ENCODE measurements at regions not wholly inside any gene's neighbourhood (a gene's known extent, or its start where the extent isn't known, plus 50 kb on each side); places are given as distances from the start of the nearest gene placed in this dataset.
A peak's percentile ranks its signal among the peaks of the same experiment; 100 is the strongest.

DNA sequence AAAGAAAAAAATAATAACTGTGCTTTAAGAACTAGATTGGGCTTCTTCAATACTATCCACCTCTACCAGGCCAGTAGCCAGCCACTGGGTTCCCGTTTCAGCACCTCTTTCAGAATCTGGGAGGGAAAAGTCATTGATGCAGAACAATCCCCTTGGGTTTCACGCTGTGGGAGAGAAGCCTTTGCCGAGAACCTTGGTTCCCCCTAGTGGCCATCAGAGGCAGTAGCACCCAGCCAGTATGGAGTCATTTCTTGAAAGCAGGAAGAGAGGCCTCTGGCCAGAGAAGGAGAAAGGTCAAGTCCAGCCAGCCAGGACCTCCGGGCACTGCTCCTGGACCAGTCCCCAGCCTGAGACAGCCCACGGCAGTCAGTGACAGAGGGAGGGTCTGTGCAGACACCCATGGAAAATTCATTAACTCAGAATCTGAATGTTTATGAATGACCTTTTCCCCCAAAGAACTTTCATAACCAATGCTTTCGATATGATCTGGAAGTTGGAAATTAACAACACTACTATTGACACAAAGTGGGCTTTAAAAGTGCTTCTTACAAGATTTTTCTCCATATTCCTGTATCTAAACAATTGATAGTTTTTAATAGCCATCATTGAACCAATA lies 51.2 kb upstream of the CDH5 start:
- DNase-seq (ENCODE audit: missing footprints) (no peak), ATAC-seq (peak; percentile 85)
- intact Hi-C loops (cut with DNase I) = loop anchor here (5.0 kb wide), 1 partner anchor 38 kb away; no protein-coding TSS in a partner anchor

DNA sequence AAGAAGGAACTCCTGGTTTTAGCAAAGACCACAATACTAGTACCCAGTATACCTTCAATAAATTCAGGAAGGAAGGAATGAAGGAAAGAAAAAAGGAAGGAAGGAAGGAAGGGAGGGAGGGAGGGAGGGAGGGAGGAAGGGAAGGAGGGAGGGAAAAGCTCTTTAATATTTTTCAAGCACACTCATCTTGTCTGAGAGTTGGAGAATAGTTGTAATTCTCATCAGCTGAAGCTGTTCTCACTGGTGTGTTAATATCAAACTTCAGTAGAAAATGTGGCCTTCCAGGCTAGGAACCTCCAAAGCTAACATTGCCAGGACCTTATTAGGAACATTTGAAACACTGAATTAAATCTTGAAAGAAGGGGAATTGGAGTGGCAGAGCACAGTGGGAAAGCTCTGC lies 55.2 kb upstream of the CDH5 start:
- ATAC-seq (no peak), DNase-seq (ENCODE audit: missing footprints) (no peak)
- intact Hi-C loops (cut with DNase I) = no loop called here

GRCh38 chr16:66309215-66309807 lies 57.2 kb upstream of the CDH5 start:
- ATAC-seq = no peak
- intact Hi-C loops (cut with DNase I) = no loop called here
- no peak for DNase-seq (ENCODE audit: missing footprints)

- no peak for DNase-seq (ENCODE audit: missing footprints)
- intact Hi-C loops (cut with DNase I) = no loop called here
- ATAC-seq = no peak
Measured at GRCh38 chr16:66308096-66308495, 58.4 kb upstream of the CDH5 start.

DNA sequence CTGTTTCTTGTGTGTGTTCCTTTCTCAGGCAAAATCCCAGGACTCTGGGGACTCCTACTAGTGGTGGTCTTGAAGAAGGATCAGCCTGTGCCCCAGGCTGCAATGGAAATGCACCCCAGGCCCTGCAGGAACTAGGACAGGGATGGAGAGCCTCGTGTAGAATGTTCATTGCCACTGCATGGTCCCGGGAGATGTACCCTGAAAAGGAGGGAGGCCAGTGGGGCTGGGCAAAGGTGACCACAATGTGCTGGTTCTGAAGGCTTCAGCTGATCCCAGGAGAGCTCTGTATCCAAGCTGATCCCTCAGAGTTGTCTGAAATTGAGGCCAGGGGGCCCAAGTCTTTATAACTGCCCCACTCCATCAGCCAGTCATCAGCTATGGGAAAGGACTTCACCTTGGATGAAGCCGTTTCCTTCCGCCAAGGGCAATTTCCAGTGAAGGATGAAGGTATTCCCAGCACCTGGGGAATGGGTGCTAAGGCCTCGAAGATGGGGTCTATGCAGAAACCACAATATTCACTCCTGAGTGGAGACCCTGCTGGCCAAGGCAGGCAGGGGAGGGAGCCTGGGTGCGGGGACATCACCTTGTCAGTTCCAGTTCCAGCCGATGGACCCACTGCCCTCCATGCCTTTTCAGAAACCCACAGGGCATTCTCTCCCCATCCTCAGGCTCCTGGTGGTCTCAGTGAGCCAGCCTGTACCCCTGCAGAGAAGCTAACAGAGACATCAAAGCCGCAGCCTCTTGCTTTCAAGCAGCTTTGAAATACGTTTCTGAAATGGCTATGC lies 59.9 kb upstream of the CDH5 start:
- DNase-seq (ENCODE audit: missing footprints) = no peak
- no peak for ATAC-seq
- intact Hi-C loops (cut with DNase I) = no loop called here

DNA sequence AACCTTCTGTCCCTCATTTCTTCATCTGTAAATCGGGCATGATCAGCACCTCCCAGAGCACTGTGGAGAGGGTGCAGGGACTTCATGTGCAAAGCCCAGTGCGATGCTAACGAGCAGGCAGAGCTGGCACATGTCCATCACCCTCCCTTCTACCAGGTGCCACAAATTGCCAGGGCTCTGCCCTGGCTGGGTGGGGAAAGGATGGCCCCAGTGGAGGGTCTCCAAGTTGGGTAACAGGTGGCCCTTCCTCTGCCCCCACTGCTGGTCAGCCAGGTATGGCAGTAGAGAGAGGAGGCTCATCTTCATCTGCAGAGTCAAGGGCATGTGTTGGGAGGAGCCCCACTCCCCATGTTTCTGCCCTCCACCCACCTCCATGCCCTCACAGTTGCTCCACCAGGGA lies 61.5 kb upstream of the CDH5 start:
- intact Hi-C loops (cut with DNase I) = no loop called here
- DNase-seq (ENCODE audit: missing footprints) (no peak), ATAC-seq (no peak)

DNA sequence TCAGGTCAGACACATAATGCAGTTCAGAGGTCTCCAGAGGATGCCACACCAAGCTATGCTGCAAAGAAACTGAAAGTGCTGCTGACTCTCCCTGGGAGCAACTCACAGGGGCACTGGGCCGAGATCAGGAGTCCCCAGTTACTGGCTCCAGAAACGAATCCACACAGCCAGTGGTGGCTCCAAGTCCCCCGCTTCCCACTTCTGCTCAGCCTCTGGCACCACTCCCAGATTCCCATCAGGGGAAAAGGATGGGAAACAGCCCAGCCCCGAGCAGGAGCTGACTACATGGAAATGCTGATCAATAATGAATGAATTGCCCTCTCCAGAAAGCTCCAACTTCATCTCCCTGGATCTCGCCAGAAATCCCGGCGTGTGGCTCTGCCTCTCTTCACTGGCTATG lies 62.3 kb upstream of the CDH5 start:
- intact Hi-C loops (cut with DNase I) = no loop called here
- no peak for ATAC-seq

GRCh38 chr16:66300501-66300900 lies 66.0 kb upstream of the CDH5 start:
- intact Hi-C loops (cut with DNase I) = no loop called here
- DNase-seq (ENCODE audit: missing footprints) = no peak

More for the DNA sequence above, 62.3 kb upstream of the CDH5 start:
- no peak for DNase-seq (ENCODE audit: missing footprints)

DNA sequence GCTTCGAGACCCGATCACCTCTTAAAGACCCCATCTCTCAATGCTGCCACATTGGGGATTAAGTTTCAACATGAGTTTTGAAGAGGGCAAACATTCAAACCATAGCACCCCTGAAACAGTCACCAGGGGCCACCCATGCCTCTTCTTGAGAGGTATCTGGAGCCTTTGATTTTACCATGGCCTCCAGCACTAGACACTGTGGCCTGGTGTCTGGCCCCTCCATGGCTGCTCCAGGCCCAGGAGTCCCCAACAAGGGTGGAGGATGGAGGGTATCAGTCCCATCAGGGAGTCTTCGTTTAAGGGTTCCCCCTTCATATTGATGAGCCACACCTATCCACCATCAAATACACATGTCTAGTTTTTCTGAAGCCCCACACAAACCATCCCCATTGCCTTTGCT lies 66.5 kb upstream of the CDH5 start:
- DNase-seq (ENCODE audit: missing footprints) (no peak), ATAC-seq (no peak)
- intact Hi-C loops (cut with DNase I) = no loop called here

More at GRCh38 chr16:66300501-66300900, 66.0 kb upstream of the CDH5 start:
- ATAC-seq = no peak

- no peak for ATAC-seq
- intact Hi-C loops (cut with DNase I) = no loop called here
- no peak for DNase-seq (ENCODE audit: missing footprints)
Measured at GRCh38 chr16:66299349-66299748, 67.1 kb upstream of the CDH5 start.

- intact Hi-C loops (cut with DNase I) = no loop called here
- ATAC-seq (no peak), DNase-seq (ENCODE audit: missing footprints) (no peak)
Measured at GRCh38 chr16:66298571-66299120, 67.8 kb upstream of the CDH5 start.

DNA sequence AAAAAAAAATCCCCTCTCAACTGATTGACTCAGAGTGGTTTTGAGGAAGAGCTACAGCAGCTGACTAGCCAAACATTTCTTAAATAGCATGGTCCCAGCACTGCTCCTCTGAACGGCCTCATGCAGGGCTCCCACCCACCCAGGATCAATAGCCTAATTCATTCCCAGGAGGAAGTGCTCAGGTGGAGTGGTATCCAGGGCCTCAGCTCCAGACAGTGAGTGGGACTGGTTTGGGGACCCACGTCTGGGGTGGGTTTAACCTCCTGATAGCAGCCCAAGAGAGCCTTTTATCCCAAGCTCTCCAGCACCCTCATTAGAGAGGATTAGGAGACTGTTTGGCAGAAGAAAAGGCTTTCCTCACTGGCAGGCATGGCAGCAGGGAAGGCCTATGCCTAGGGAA lies 68.5 kb upstream of the CDH5 start:
- intact Hi-C loops (cut with DNase I) = no loop called here
- ATAC-seq (no peak), DNase-seq (ENCODE audit: missing footprints) (no peak)

- no peak for DNase-seq (ENCODE audit: missing footprints)
- intact Hi-C loops (cut with DNase I) = no loop called here
- ATAC-seq = no peak
Measured at GRCh38 chr16:66296591-66296990, 69.9 kb upstream of the CDH5 start.

- ATAC-seq = no peak
- no peak for DNase-seq (ENCODE audit: missing footprints)
- intact Hi-C loops (cut with DNase I) = no loop called here
Measured at GRCh38 chr16:66295761-66296546, 70.5 kb upstream of the CDH5 start.

DNA sequence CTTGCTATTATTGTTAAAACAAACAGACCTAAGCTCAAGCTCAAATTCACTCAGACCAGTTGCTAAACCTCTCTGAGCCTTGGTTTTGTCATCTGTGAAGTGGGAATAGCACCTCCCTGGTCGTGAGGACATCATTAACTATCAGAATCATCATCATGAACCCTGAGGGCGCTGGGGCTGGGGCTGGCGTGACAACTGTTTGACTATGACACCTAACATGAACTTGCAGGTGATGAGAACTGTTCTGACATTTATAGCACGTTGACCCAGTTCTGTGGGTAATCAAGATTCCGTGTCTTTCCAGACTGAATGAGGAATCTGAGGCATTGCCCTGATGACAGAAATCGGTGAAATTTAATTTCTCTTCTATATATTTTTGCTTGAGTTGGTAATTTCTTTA lies 71.3 kb upstream of the CDH5 start:
- ATAC-seq = no peak
- intact Hi-C loops (cut with DNase I) = no loop called here
- no peak for DNase-seq (ENCODE audit: missing footprints)

DNA sequence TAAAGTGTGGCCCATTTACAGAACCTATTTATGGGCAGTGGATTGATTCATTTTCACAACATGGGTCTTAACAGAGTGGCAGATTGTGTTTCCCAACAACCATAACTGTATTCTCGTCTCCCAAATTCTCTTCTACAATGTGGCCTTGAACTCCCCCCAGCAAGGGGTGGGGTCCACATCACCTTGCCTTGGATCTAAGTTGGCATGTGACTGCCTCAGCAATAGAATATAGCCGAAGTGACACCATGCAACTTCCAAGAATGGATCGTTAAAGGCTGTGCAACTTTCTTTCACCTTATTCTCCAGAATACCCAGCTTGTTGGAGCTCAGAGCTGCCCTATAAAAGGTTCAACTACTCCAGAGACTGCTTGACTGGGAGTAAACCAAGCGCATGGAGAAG lies 72.0 kb upstream of the CDH5 start:
- intact Hi-C loops (cut with DNase I) = no loop called here
- no peak for ATAC-seq
- no peak for DNase-seq (ENCODE audit: missing footprints)

DNA sequence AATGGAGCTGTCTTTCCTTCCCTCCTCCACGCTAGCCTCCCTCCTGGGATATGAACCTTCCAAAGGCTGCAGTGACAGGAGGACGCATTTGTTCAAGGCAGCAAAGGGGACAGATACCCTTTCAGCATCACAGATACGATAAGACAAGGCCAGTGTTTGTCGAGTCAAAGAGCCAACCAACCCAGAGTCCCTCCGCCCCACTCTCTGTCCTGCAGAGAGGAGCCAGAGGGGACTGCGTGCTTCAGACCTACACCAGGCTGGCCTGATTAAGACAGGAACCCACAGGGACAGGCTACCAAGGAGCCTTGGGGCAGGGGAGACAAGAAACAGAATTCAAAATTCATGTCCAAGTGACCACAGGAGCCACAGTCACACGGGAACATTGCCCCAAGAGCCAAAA lies 72.6 kb upstream of the CDH5 start:
- ATAC-seq = no peak
- DNase-seq (ENCODE audit: missing footprints) = no peak
- intact Hi-C loops (cut with DNase I) = no loop called here

- ATAC-seq (no peak), DNase-seq (ENCODE audit: missing footprints) (no peak)
- intact Hi-C loops (cut with DNase I) = no loop called here
Measured at GRCh38 chr16:66293207-66293735, 73.2 kb upstream of the CDH5 start.
